Ovary (tissue), 7 donors: ENCODE measurements at regions not wholly inside any gene's neighbourhood (a gene's known extent, or its start where the extent isn't known, plus 50 kb on each side); places are given as distances from the start of the nearest gene placed in this dataset.

Experiments used
- DNase-seq, 5 donors: peaks; one replicate each; pipeline ENCODE4 v3.0.0-alpha.2; 2019 to 2020
- H3K27ac ChIP-seq, 2 donors: fragments of 200-600 bp; one replicate each; pipeline versions ENCODE4 v1.5.1 to v1.8.0; 2019 to 2022
- H3K27me3 ChIP-seq: fragments of 200-600 bp; one replicate; pipeline ENCODE4 v1.8.0; 2022
- H3K36me3 ChIP-seq: fragments of 200-600 bp; sonication (generic); one replicate; pipeline ENCODE4 v1.5.1; 2019
- H3K4me1 ChIP-seq: one replicate; pipeline ENCODE4 v1.8.1; 2013; ENCODE audit warnings: mild to moderate bottlenecking, moderate library complexity; ENCODE audit not compliant: insufficient read depth
- H3K4me3 ChIP-seq: fragments of 200-600 bp; sonication (generic); one replicate; pipeline ENCODE4 v1.5.1; 2017
- H3K9me3 ChIP-seq, 2 donors: fragments of 200-600 bp in 1 of 2; sonication (generic) in 1 of 2; one replicate each; pipeline versions ENCODE4 v1.5.1 to v1.8.1; 2013 to 2019; ENCODE audit warnings: mild to moderate bottlenecking in 1 of 2, moderate library complexity in 1 of 2
- EP300 ChIP-seq: sonication (generic); formaldehyde crosslinking; IDR thresholded peaks from one replicate; pipeline ENCODE4 v1.6.1; 2017; ENCODE audit warnings: antibody characterized with exemption
- POLR2A ChIP-seq: fragments of 450-650 bp; IDR thresholded peaks from one replicate; pipeline ENCODE4 v1.6.1; 2017; ENCODE audit warnings: antibody characterized with exemption, mild to moderate bottlenecking, moderate library complexity
- WGBS, 3 donors: extraction: QIAGEN DNeasy Blood & Tissue Kit in 1 of 3; methylation state at CpG; one replicate each; pipeline versions ENCODE4 v1.1.5 to v1.1.7; 2013 to 2017; 5-methylcytosine and 5-hydroxymethylcytosine counted together
- intact Hi-C, 4 donors: fragments of 100-400 bp; cut with DNase I; formaldehyde crosslinking; loops; one replicate each; pipeline versions ENCODE4 v1.11.0 to v1.15.1; 2022 to 2023
- TF ChIP-seq, protein P1 (sequence below), 3 donors: fragments of 450-650 bp in 2 of 3; fragments of 200-600 bp in 1 of 3; IDR thresholded peaks; one replicate each; pipeline versions ENCODE4 v1.5.1 to v1.8.0; 2016 to 2022; ENCODE audit warnings: antibody characterized with exemption in 3 of 3, mild to moderate bottlenecking in 1 of 3
- donor health status: DM: no; HTN: no; CAD: no; lungs with moderate emphysema.
- donor health status: DM: no; HTN: no; CAD: no.
- donor health status: Bipolar disorder and iron deficiency.
- donor health status: DM: no; HTN: no; CAD: no.
- donor health status: DM: yes; HTN: yes; CAD: no.

DNA sequence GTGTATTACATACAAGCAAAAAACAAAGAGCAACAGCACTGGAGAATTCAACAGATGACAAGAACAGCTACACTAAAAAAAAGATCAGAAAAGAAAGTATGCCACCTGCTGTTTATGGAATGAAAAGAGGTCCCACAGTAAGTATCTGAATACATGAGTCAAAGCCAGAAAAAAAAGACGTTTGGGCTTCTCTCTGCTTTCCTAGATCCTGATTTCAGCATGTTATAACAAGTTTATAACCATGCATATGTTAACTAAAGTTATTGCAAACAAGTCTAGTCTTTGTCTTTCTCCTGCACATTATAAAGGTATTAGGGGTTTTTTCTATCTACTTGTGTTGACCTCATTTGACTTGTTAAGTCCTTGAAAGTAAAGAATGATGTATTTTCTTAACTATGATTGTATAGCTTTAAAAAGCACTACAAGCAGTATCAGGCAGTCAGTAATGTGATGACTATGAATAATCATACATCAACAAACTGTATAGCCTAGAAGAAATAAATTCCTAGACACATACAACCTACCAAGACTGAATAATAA lies 108.5 kb upstream of the COL5A2 start:
- TF ChIP-seq POLR2A, result no peak
- no peak for TF ChIP-seq EP300
- TF ChIP-seq, protein P1, sequence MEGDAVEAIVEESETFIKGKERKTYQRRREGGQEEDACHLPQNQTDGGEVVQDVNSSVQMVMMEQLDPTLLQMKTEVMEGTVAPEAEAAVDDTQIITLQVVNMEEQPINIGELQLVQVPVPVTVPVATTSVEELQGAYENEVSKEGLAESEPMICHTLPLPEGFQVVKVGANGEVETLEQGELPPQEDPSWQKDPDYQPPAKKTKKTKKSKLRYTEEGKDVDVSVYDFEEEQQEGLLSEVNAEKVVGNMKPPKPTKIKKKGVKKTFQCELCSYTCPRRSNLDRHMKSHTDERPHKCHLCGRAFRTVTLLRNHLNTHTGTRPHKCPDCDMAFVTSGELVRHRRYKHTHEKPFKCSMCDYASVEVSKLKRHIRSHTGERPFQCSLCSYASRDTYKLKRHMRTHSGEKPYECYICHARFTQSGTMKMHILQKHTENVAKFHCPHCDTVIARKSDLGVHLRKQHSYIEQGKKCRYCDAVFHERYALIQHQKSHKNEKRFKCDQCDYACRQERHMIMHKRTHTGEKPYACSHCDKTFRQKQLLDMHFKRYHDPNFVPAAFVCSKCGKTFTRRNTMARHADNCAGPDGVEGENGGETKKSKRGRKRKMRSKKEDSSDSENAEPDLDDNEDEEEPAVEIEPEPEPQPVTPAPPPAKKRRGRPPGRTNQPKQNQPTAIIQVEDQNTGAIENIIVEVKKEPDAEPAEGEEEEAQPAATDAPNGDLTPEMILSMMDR (IDR thresholded peaks at IDR 0.05), result peak; percentile 21 to 58 (median 49)
- Histone ChIP-seq H3K9me3 (no peaks in the 10 kb centered on the region), H3K4me1 (no peaks in the 10 kb centered on the region), H3K27ac (no peak overlapping the region), H3K36me3 (no peaks in the 10 kb centered on the region), H3K4me3 (no peak overlapping the region), H3K27me3 (no peaks in the 10 kb centered on the region)
- no peak for DNase-seq
- intact Hi-C loops, result loop anchor here in 2 of 4 donors (10.0 kb wide), 2 partner anchors 173 to 193 kb away; no protein-coding TSS in a partner anchor
- WGBS, 3 donors, result 0 to 2% (median 2%) methylated on average over 1 of the region's 1 CpG

DNA sequence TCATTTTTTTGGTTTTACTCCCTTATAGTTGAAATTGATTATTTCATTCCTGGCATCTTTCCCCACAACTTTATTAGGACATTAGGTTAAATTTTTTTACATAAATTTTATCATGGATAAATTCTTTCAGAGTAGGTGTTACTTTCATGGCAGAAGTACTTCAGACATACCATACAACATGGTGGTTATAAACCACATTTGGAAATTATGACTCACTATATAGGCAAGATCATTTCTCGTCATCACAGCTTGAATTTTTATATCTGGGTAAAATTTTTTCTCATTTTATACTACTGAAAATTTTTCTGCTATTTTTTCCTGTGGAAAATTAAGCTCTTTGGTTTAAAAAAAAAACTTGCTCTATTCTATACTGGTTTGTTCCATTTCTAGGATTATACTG lies 111.9 kb upstream of the COL5A2 start:
- DNase-seq, result no peak
- Histone ChIP-seq H3K4me1 (no peaks in the 10 kb centered on the region), H3K36me3 (no peaks in the 10 kb centered on the region), H3K9me3 (no peaks in the 10 kb centered on the region), H3K4me3 (no peak overlapping the region), H3K27ac (no peak overlapping the region), H3K27me3 (no peaks in the 10 kb centered on the region)
- intact Hi-C loops, result no loop called here
- TF ChIP-seq POLR2A, result no peak
- TF ChIP-seq, protein P1 (IDR thresholded peaks at IDR 0.05), result no peak
- 95 to 100% (median 100%) methylated on average over 1 of the region's 1 CpG for WGBS, 3 donors

DNA sequence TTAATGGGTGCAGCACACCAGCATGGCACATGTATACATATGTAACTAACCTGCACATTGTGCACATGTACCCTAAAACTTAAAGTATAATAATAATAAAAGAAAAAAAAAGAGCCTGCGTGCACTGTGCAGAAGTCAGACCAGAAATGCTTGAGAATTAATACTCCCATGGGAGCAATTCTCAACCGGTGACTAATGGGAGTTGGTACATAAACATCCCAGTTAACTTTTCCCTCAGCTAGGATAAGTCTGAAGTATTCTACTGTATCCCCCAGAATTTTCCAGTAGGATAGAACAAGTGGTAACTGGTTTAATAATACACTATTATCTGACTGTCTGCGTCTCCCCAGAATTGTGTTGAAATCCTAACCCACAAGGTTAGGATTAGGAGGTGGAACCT lies 113.6 kb upstream of the COL5A2 start:
- Histone ChIP-seq H3K36me3 (no peaks in the 10 kb centered on the region), H3K27me3 (no peaks in the 10 kb centered on the region), H3K9me3 (no peaks in the 10 kb centered on the region), H3K4me3 (no peak overlapping the region), H3K4me1 (no peaks in the 10 kb centered on the region), H3K27ac (no peak overlapping the region)
- TF ChIP-seq, protein P1 (IDR thresholded peaks at IDR 0.05), result no peak
- TF ChIP-seq POLR2A, result no peak
- no peak for TF ChIP-seq EP300
- 63 to 78% (median 65%) methylated on average over 3 of the region's 3 CpGs for WGBS, 3 donors
- intact Hi-C loops, result no loop called here
- no peak for DNase-seq

DNA sequence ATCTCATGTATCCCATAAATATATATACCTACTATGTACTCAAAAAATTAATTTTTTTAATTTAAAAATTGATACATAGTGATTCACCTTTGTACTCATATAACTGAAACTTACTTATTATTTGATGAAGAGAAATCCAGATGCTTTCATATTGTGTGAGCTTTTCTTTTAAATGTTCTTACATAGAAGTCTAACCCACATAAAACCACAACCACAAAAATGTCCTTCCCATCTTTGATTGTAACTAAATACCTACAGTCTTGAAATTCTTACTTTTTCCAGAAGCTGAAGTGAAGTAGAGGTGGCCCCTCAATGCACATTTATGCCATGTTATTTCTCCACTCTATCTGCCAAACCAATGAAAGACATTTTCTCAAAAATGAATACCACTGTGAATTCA lies 117.9 kb upstream of the COL5A2 start:
- DNase-seq, result no peak
- Histone ChIP-seq H3K4me1 (no peaks in the 10 kb centered on the region), H3K9me3 (no peaks in the 10 kb centered on the region), H3K4me3 (no peak overlapping the region), H3K27ac (no peak overlapping the region), H3K27me3 (no peaks in the 10 kb centered on the region), H3K36me3 (no peaks in the 10 kb centered on the region)
- no peak for TF ChIP-seq EP300
- intact Hi-C loops, result no loop called here

DNA sequence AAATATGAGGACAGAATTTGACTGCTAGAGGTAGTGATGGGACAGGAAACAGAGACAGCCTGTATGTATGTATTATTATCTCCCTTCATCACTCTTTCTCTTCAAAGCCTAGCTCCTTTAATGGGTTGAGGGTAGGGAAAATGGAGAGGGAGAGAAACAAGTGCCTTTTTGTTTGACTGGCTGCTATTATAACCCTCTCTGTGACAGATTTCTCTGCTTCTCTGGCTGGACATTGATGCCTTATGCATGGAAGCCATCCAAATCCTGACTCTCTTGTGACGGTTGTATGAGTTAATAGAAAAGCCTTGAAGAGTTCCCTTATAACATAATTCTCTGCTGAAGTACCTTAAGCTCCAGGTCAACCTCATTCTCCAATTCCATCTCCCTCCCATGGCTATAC lies 118.5 kb upstream of the COL5A2 start:
- 75 to 81% (median 77%) methylated on average over 1 of the region's 1 CpG for WGBS, 3 donors
- TF ChIP-seq, protein P1 (IDR thresholded peaks at IDR 0.05), result no peak
- no peak for TF ChIP-seq POLR2A
- TF ChIP-seq EP300, result no peak
- H3K27me3 ChIP-seq, result no peaks in the 10 kb centered on the region
- no peaks in the 10 kb centered on the region for H3K4me1 ChIP-seq
- no peak overlapping the region for H3K27ac ChIP-seq
- H3K9me3 ChIP-seq, result no peaks in the 10 kb centered on the region
- H3K4me3 ChIP-seq, result no peak overlapping the region
- H3K36me3 ChIP-seq, result no peaks in the 10 kb centered on the region
- intact Hi-C loops, result no loop called here
- no peak for DNase-seq
